D721Med (cell line): ENCODE measurements at regions not wholly inside any gene's neighbourhood (a gene's known extent, or its start where the extent isn't known, plus 50 kb on each side); places are given as distances from the start of the nearest gene placed in this dataset.
"Not testable (repeated sequence)": the region's sequence is repeated elsewhere in the genome, so short reads cannot be mapped to it uniquely, and the experiment has no call there.

Source experiments
- DNase-seq: peaks from one replicate; pipeline ENCODE4 v3.0.0; 2011; ENCODE audit warnings: low spot score; ENCODE audit not compliant: insufficient read length
- FAIRE-seq: peaks from 2 replicates; lab custom pipeline; 2011; peaks lifted over from hg19 to GRCh38; lab: Jason Lieb, UNC
- CTCF ChIP-seq: IDR thresholded peaks from 2 replicates; pipeline ENCODE4 v1.5.1; 2012; ENCODE audit warnings: mild to moderate bottlenecking, control low read depth; ENCODE audit not compliant: insufficient read depth; ENCODE audit errors: missing control alignments

GRCh38 chr1:234820597-234820996, 210.6 kb upstream of the IRF2BP2 start:
- FAIRE-seq (no peak), DNase-seq (no peak)
- TF ChIP-seq CTCF, result no peak

DNA sequence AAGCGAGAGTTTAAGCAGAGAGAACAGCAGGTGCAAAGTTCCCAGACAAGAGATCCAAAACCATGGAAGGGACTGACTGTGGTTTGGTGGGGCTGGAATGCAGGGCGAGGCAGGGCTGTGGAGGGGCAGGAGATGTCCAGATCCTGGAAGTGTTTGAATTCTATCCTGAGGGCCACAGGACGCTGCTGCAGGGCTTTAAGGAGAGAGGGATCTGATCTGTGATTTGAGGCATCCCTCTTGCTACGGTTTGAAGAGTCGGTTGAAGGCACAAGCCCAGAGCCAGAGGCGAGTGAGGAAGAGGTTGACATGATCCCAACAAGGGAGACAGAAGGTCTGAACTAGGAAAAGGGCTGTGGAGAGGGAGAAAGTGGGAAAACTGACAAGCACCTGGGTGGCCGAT, 209.9 kb upstream of the IRF2BP2 start:
- DNase-seq, result not testable (repeated sequence)

GRCh38 chr1:234818040-234818387, 208.0 kb upstream of the IRF2BP2 start:
- not testable (repeated sequence) for FAIRE-seq, DNase-seq

More for the DNA sequence above, 209.9 kb upstream of the IRF2BP2 start:
- FAIRE-seq, result not testable (repeated sequence)

DNA sequence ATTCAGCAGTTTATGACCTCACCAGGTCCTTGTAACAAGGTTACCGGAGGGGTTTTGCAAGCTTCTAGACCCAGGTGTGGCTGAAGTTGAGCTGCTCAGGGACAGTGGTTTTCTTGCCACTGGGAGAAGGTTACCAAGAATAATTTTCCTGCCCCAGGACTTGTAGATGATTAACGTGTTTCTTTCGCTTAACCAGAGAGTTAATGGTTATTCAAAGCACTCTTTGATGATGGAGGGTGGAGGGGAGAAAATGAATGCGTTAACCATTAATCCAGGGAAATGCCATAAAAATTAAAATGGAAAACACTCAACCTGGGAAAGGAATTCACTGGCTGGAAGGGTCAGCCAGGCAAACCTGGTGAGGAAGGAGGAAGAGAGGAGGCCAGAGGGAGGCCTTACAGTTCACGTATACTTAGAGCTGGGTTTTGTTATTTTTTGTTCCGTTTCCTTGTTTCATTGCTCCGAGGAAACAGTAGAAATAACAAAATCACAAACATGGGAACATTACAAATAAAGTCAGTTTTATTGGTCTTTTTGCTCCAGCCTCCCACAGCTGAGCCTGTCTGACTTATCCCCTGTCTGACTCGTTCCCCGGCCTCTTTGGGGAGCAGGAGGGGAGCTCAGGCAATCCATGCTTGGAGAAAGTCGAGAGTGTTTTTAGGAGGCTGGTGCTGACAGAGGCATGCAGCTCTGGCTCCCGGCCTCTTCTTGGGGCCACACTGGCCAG, 207.5 kb upstream of the IRF2BP2 start:
- FAIRE-seq, DNase-seq: not testable (repeated sequence)

DNA sequence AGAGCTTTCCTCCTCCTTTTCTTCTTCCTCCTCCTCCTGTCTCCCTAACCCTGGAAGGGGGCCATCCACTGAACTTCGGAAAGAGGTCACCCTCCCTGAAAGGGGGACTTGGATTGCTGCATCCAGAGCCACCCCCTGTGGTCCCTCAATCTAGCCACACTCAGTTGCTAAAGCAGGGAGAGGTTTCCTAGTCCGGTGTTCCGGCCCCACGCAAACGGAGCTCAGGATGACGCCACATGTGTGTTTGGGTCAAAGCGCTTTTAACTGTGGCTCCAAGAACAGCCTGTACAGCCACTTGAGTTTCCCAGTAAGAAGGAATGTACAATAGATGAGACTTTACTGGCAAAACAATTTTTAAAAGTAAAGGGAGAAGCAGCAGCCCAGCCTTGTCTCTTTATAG, 206.9 kb upstream of the IRF2BP2 start:
- FAIRE-seq, result not testable (repeated sequence)

DNA sequence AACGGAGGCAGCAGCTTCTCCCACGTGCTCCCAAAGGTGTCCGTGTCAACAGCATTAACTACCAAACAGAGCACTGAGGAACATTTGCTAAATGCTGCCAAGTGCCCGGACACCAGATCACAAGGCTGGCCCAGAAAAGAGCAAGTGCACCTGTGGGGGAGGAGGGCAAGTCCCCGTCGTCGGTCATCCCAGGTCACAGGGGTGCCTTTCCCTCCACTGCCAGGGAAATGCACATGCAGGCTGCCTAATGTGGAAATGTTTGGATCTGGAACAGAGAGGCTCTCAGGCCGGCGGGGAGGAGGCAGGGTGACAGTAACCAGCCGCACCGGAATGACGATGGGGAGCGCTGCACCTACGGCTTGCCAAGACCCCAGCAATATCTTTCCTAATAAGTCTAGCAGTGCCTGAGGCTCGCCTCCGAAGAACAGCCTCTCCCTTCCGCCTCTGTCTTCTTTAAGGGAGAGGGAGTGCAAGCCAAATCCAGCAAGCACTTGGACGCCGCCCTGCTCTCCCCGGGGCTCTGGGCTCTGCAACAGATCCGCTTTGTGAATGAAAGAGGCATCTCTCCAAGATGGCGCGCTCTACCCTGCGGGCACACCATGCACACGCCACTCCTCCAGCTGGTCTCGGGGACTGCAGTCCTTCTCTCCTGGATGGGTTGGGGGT, 206.3 kb upstream of the IRF2BP2 start:
- DNase-seq, FAIRE-seq: not testable (repeated sequence)

More for the DNA sequence above, 206.9 kb upstream of the IRF2BP2 start:
- DNase-seq, result not testable (repeated sequence)

DNA sequence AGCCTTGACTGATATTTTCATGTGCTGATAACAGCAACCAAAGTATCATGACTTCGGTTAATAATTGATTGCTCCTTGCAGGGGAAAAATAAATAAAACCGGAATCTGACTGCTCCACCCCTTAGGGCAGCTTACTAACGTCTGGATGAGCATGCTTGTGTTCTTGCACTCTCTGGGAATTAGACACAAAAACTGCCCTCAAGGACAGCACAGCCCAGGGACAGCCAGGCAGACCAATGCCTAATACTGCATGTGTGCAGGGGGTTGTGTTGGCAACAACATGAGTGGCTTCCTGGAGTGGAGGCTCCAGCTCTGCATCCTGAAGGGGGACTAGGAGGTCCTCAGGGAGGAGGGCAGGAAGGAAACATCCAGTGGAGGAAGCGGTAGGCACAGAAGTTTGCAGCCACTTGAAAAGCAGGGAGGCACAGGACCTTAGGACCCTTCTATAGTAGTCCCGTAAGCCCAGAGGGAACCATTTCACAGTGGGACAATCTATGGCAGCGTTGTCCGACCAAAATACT, 205.4 kb upstream of the IRF2BP2 start:
- FAIRE-seq, result not testable (repeated sequence)

GRCh38 chr1:234814235-234814634, 204.3 kb upstream of the IRF2BP2 start:
- not testable (repeated sequence) for DNase-seq, FAIRE-seq

More for the DNA sequence above, 205.4 kb upstream of the IRF2BP2 start:
- DNase-seq, result not testable (repeated sequence)

GRCh38 chr1:234811824-234812223, 201.8 kb upstream of the IRF2BP2 start:
- DNase-seq, FAIRE-seq: not testable (repeated sequence)

- DNase-seq, FAIRE-seq: not testable (repeated sequence)
These were observed 200.7 kb upstream of the IRF2BP2 start for GRCh38 chr1:234810726-234811125.

GRCh38 chr1:234809854-234810245, 199.9 kb upstream of the IRF2BP2 start:
- DNase-seq, FAIRE-seq: not testable (repeated sequence)

- FAIRE-seq, DNase-seq: not testable (repeated sequence)
These were observed 199.2 kb upstream of the IRF2BP2 start for GRCh38 chr1:234808943-234809853.

DNA sequence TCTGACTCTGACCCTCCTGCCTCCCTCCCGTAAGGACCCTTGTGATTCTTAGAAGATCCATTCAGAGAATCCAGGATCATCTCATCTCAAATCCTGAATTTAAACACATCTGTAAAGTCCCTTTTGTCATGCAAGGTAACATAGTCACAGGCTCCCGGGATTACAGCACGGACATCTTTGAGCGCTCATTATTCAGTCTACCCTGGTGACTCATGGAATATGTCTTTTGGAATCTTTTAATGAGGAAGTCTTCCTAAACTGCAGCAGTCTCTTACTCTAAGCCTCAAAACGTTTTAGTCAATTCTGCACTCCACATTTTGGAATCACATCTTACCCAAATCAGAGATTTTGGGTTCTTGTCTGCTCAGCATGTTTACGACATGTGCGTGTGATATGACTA, 198.5 kb upstream of the IRF2BP2 start:
- FAIRE-seq, DNase-seq: not testable (repeated sequence)

- DNase-seq, FAIRE-seq: not testable (repeated sequence)
These were observed 197.7 kb upstream of the IRF2BP2 start for GRCh38 chr1:234807705-234808104.

GRCh38 chr1:234802586-234802985, 192.6 kb upstream of the IRF2BP2 start:
- FAIRE-seq, DNase-seq: not testable (repeated sequence)

DNA sequence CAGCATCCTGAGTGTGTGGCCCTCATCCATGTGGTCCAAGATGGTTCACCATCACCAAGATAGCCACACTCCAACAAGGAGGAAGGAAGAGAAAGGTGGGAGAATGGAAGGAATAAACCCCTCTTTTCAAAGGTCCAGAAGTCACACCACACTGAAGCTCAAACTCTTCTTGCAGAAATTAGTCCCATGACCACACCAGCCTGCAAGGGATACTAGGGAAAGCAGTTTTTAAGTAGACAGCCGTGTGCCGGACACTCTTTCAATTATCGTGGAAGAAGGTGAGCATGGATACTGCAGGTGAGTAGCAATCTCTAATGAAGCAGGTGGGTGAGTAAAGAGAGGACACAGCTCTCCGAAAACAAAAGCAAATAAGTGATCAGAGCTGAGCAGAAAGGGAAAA, 191.7 kb upstream of the IRF2BP2 start:
- DNase-seq, FAIRE-seq: not testable (repeated sequence)

DNA sequence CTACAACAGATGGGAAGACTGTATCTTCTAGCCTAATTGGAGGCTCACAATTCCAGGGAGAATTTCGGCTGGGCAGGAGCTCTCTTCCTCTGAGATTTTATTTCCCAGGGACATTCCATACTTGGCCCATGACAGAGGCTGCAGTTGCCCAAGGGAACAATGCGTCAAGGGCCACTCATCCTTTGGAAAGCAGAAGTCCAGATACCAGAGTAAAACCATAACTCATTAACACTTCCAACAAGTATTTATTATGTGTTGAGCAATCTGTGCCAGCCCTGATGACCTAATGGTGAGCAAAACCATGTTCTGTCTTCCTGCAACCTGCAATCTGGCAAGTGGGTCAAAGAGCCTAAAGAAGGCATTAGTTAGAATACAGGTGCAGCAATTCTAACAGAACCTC, 191.2 kb upstream of the IRF2BP2 start:
- FAIRE-seq, result not testable (repeated sequence)

DNA sequence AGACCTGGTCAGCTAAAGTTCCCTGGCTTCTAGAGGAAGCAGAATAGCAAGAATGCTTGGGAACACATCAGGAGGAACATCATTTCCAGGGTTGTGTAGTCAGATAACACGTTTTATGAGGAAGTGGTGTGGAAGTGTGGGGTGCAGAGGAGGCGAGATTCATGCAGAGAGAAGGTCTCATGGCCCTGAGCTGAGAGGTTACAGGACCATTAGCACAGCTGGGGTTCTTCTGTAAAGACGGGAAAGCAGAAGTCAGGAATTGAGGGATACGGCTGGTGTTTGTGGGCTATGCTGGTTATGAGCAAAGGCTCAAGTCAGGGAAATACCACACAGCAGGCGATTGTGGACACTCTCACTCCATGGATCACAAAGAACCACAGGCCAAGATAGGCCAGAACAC, 190.6 kb upstream of the IRF2BP2 start:
- FAIRE-seq, DNase-seq: not testable (repeated sequence)

More for the DNA sequence above, 191.2 kb upstream of the IRF2BP2 start:
- not testable (repeated sequence) for DNase-seq
